Right lobe of liver (tissue), 4 donors: ENCODE measurements at regions not wholly inside any gene's neighbourhood (a gene's known extent, or its start where the extent isn't known, plus 50 kb on each side); places are given as distances from the start of the nearest gene placed in this dataset.

ENCODE experiments used
- CTCF ChIP-seq, 4 donors: fragments of 200-600 bp in 3 of 4; fragments of 450-650 bp in 1 of 4; IDR thresholded peaks; one replicate each; pipeline versions ENCODE4 v1.5.1 to v1.8.0; 2016 to 2022; ENCODE audit warnings: antibody characterized with exemption in 4 of 4, mild to moderate bottlenecking in 2 of 4
- POLR2A ChIP-seq: fragments of 450-650 bp; IDR thresholded peaks from one replicate; pipeline ENCODE4 v1.6.1; 2017; ENCODE audit warnings: antibody characterized with exemption, mild to moderate bottlenecking
- donor health status: DM: no; HTN: no; CAD: no.
- donor health status: DM: no; HTN: no; CAD: no.
- donor health status: DM: no; HTN: yes; CAD: no.

DNA sequence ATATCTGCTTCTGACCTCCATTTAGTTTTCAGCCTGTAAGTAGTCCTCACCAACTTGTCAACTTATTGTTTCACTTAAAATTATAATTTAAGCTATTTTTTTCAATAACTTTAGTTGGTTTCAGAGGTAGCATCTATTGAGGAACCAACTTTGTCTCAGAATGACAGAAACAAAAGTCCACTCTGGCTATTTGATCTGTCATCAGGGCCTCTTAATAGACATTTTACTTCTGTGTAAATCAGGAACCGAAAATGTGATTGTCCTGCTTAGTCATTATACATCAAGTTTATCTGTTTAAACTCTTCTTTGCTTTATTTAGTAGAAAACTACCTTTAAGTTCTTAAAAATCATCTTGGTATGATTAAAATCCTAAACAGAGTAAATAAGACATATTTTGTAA lies 820.8 kb upstream of the EDIL3 start:
- TF ChIP-seq POLR2A (no peak), CTCF (IDR thresholded peaks at IDR 0.05) (no peak)
